Thyroid gland (tissue), 4 donors: ENCODE measurements at regions not wholly inside any gene's neighbourhood (a gene's known extent, or its start where the extent isn't known, plus 50 kb on each side); places are given as distances from the start of the nearest gene placed in this dataset.

Source experiments
- POLR2A ChIP-seq, 2 donors: fragments of 450-650 bp; IDR thresholded peaks; one replicate each; pipeline ENCODE4 v1.6.1; 2017; ENCODE audit warnings: antibody characterized with exemption in 2 of 2, mild to moderate bottlenecking in 2 of 2, moderate library complexity in 1 of 2
- TF ChIP-seq, protein P1 (sequence below), 6 experiments: fragments of 200-600 bp in 3 of 6; fragments of 450-650 bp in 3 of 6; sonication (generic) in 3 of 6; IDR thresholded peaks; one replicate each; pipeline ENCODE4 v1.5.1; 2016 to 2019; ENCODE audit warnings: antibody characterized with exemption in 6 of 6, mild to moderate bottlenecking in 2 of 6, inconsistent platforms in 1 of 6, moderate library complexity in 1 of 6

DNA sequence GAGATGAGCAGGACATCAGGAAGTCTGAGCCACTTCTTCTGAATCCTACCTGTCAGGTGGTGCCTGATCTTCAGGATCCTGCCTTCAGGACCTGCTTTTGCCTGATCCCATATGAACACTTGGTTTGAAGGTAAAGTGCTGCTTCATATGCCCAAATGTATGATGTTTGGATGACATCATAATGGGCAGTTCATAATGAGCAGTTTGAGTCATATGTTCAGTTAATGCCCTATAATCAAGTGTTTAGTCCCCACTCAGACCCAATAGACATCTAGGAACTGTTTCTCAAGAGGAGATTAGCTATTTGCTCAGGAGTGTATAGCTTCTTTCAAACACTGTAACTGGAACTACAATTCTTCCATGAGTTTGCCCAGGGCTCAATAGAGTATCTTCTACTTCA lies 58.8 kb downstream of the POLR1D start:
- TF ChIP-seq, protein P1, sequence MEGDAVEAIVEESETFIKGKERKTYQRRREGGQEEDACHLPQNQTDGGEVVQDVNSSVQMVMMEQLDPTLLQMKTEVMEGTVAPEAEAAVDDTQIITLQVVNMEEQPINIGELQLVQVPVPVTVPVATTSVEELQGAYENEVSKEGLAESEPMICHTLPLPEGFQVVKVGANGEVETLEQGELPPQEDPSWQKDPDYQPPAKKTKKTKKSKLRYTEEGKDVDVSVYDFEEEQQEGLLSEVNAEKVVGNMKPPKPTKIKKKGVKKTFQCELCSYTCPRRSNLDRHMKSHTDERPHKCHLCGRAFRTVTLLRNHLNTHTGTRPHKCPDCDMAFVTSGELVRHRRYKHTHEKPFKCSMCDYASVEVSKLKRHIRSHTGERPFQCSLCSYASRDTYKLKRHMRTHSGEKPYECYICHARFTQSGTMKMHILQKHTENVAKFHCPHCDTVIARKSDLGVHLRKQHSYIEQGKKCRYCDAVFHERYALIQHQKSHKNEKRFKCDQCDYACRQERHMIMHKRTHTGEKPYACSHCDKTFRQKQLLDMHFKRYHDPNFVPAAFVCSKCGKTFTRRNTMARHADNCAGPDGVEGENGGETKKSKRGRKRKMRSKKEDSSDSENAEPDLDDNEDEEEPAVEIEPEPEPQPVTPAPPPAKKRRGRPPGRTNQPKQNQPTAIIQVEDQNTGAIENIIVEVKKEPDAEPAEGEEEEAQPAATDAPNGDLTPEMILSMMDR (IDR thresholded peaks at IDR 0.05), result no peak
- TF ChIP-seq POLR2A (IDR thresholded peaks at IDR 0.05), result no peak
